GM12875 (cell line): ENCODE measurements at regions not wholly inside any gene's neighbourhood (a gene's known extent, or its start where the extent isn't known, plus 50 kb on each side); places are given as distances from the start of the nearest gene placed in this dataset.
"Not testable (repeated sequence)": the region's sequence is repeated elsewhere in the genome, so short reads cannot be mapped to it uniquely, and the experiment has no call there.

ENCODE experiments used
- H3K4me3 ChIP-seq: one replicate; pipeline ENCODE4 v1.5.1; 2011; ENCODE audit warnings: low read depth, low read length, control low read depth
- TF ChIP-seq, protein P1 (sequence below): IDR thresholded peaks from 2 replicates; pipeline ENCODE4 v1.5.1; 2011; ENCODE audit warnings: low read depth, mild to moderate bottlenecking, control low read depth, inconsistent platforms, low read length, moderate library complexity, borderline replicate concordance; ENCODE audit not compliant: insufficient read depth

DNA sequence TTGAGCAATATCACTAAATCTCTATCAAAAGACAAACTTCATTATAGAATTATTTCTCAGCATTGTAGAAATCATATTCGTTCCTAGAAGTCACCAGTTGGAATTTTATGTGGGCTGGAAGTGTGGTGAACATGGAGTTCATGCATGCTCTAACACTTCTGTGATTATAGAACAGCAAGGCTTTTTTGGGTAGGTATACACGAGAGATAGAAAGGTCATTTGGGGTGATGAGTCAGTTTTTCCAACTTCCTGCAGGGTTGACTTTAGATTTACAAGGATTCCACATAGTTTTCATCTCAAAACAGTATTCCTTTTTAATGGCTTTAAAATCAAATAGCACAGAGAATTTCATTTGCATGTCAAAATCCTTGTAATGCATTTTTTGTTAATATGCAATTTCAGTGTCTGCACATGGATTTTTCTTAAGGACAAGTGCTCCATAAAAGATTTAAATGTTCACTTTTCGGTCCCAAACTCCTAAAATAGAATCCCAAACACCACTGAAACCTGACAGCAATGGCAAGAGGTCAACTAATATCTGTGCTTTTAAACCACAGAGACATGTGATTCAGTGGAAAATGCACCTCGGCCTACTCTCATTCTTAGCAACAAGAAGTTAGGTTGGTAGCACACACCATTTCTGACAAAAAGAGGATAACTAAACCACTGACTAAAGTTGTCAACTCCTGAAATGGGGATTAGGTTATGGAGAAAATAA, 211.0 kb downstream of the MOXD1 start:
- no peak overlapping the region for H3K4me3 ChIP-seq
- TF ChIP-seq, protein P1, sequence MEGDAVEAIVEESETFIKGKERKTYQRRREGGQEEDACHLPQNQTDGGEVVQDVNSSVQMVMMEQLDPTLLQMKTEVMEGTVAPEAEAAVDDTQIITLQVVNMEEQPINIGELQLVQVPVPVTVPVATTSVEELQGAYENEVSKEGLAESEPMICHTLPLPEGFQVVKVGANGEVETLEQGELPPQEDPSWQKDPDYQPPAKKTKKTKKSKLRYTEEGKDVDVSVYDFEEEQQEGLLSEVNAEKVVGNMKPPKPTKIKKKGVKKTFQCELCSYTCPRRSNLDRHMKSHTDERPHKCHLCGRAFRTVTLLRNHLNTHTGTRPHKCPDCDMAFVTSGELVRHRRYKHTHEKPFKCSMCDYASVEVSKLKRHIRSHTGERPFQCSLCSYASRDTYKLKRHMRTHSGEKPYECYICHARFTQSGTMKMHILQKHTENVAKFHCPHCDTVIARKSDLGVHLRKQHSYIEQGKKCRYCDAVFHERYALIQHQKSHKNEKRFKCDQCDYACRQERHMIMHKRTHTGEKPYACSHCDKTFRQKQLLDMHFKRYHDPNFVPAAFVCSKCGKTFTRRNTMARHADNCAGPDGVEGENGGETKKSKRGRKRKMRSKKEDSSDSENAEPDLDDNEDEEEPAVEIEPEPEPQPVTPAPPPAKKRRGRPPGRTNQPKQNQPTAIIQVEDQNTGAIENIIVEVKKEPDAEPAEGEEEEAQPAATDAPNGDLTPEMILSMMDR: no peak

DNA sequence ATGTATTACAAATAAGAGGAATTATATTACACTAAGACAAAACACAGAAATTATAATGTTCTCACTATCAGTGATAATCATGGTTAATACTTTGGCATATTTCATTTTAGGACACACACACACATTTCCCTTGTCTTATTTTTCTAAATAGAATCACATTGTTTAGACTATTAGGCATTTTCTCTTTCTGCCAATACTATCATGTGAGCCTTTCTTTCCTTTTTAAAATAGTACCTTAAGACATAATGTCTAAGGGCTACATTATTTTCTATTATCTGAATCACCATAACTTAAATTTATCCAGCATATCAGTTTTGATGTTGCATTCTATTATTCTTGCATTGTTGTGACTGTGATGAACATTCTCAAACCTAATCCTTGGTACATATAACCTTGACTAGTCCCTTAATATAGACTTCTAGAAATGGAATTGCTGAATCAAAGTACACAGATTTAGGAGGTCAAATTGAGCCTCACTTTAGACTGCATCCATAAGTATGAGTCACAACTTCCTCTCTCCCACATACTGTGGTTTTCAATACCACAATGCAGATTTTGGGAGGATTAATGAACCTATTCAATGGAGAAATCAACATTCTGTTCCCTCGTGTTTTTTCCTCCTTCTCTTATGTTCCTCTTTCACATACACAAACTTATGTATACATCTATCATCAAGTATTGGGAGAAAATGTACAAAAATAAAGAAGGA, 212.6 kb downstream of the MOXD1 start:
- TF ChIP-seq, protein P1: no peak
- no peak overlapping the region for H3K4me3 ChIP-seq

DNA sequence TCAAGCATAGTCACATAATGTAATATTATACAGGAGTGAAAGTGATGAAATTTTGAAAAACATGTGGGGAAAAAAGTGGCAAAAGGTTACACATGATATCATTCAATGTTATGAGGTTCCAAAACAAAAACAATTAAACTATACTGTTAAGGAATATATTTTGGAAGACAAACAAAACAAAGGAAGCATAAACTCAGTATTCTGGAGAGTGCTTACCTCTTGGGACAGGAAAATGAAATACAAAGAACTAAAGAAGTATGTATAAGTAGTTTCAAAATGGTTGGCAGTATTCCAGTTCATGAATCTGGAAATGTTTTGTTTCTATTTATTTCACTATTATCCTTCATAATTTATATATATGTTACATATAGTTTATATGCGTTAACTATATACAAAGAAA, 213.5 kb downstream of the MOXD1 start:
- no peak overlapping the region for H3K4me3 ChIP-seq
- TF ChIP-seq, protein P1: no peak

DNA sequence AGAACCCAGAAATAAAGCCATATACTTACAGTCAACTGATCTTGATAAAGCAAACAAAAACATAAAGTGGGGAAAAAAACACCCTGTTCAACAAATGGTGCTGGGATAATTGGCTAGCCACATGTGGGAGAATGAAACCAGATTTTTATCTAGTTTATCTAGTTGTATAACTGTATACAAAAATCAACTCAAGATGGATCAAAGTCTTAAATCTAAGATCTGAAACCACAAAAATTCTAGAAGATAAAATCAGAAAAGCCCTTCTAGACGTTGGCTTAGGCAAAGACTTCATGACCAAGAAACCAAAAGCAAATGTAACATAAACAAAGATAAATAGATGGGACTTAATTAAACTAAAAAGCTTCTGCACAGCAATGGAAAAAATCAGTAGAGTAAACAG, 216.3 kb downstream of the MOXD1 start:
- not testable (repeated sequence) for H3K4me3 ChIP-seq

DNA sequence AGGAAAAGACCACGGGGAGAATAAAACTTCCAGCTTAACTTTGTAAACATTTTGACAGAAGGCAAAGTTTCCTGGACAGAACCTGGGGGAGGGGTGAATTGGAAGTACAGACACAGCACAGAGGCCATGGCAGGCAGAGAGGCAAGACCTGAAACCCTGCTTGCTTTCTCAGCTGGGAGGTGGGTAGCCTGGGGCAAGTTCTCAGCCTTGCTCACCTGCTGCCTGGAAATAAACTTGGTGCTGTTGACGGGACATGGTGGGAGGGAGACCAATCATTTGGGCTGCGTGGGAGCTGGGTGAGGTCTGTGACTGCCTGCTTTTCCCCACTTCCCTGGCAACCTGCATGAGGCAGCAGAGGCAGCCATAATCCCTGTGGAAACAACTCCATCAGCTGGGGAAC, 221.3 kb downstream of the MOXD1 start:
- no peak overlapping the region for H3K4me3 ChIP-seq
- TF ChIP-seq, protein P1: no peak

DNA sequence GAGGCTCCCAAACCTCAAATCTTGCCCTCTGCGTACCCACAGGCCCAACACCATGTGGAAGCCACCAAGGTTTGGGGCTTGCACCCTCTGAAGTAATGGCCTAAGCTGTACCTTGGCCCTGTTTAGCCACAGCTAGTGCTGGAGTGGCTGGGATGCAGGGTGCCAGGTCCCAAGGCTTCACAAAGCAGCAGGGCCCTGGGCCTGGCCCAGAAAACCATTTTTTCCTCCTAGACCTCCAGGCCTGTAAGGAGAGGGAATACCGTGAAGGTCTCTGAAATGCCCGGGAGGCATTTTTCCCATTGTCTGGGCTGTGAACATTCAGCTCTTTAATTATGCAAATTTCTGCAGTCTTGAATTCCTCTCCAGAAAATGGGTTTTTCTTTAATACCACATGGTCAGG, 223.7 kb upstream of the CCN2 start:
- H3K4me3 ChIP-seq: no peak overlapping the region
- TF ChIP-seq, protein P1: no peak

DNA sequence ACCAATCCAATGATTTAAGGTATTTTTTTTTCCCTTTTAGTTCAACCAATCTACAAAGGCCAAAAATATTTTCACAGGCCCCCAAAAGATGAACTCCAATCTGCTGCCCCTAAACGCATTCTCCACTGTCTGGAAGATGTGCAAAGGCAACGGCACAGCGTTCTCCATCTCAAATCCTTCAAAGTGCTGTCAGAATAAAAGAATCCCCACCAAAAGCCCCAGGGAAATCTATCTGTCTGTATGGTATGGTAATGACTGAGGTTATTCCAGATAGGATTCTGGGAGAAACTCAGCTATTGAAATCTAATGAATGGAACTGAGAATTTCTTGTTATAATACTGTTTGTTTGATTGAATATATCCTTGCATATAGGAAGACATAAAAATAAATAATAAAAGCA, 217.8 kb upstream of the CCN2 start:
- TF ChIP-seq, protein P1: no peak
- H3K4me3 ChIP-seq: no peak overlapping the region
